SHP77 treated with DMSO at 0.1 percent for 48 hours (cell line): ENCODE measurements at regions not wholly inside any gene's neighbourhood (a gene's known extent, or its start where the extent isn't known, plus 50 kb on each side); places are given as distances from the start of the nearest gene placed in this dataset.

Experiments used
- DNase-seq: peaks from one replicate; lab custom pipeline; 2025; lab: John Stamatoyannopoulos, UW

GRCh38 chr16:85423631-85424030 is 189.5 kb upstream of the GSE1 start:
- no peak for DNase-seq

GRCh38 chr16:85424260-85425073 is 188.7 kb upstream of the GSE1 start:
- no peak for DNase-seq

- DNase-seq = peak; percentile 82
Observed at GRCh38 chr16:85425074-85425662, 188.0 kb upstream of the GSE1 start.

- DNase-seq = no peak
Observed at GRCh38 chr16:85426806-85427205, 186.3 kb upstream of the GSE1 start.

- no peak for DNase-seq
Observed at GRCh38 chr16:85428168-85428898, 184.8 kb upstream of the GSE1 start.

GRCh38 chr16:85428899-85429775 is 184.0 kb upstream of the GSE1 start:
- DNase-seq = no peak

GRCh38 chr16:85429776-85430522 is 183.2 kb upstream of the GSE1 start:
- no peak for DNase-seq

- DNase-seq = no peak
Observed at GRCh38 chr16:85430523-85431421, 182.3 kb upstream of the GSE1 start.

- no peak for DNase-seq
Observed at GRCh38 chr16:85431431-85432124, 181.5 kb upstream of the GSE1 start.

- DNase-seq = no peak
Observed at GRCh38 chr16:85432606-85433005, 180.5 kb upstream of the GSE1 start.

- DNase-seq = no peak
Observed at GRCh38 chr16:85433477-85433876, 179.6 kb upstream of the GSE1 start.

- DNase-seq = no peak
Observed at GRCh38 chr16:85435286-85435685, 177.8 kb upstream of the GSE1 start.

GRCh38 chr16:85435700-85436099 is 177.4 kb upstream of the GSE1 start:
- no peak for DNase-seq

GRCh38 chr16:85436207-85436606 is 176.9 kb upstream of the GSE1 start:
- no peak for DNase-seq

- DNase-seq = no peak
Observed at GRCh38 chr16:85436636-85437165, 176.4 kb upstream of the GSE1 start.

GRCh38 chr16:85437166-85438052 is 175.7 kb upstream of the GSE1 start:
- DNase-seq = no peak

- DNase-seq = no peak
Observed at GRCh38 chr16:85438981-85439685, 174.0 kb upstream of the GSE1 start.

GRCh38 chr16:85440744-85441143 is 172.4 kb upstream of the GSE1 start:
- DNase-seq = no peak
